CD4-positive, alpha-beta memory T cell (primary cell): ENCODE measurements at regions not wholly inside any gene's neighbourhood (a gene's known extent, or its start where the extent isn't known, plus 50 kb on each side); places are given as distances from the start of the nearest gene placed in this dataset.

Source experiments
- CTCF ChIA-PET: fragments of 350-600 bp; sonication (Branson Sonifier 250); formaldehyde crosslinking; loops from one replicate; lab custom pipeline; 2021; ENCODE audit warnings: inconsistent platforms; ENCODE audit not compliant: partially characterized antibody; lab: Charles Lee
- POLR2A ChIA-PET: fragments of 350-600 bp; sonication (Branson Sonifier 250); formaldehyde crosslinking; loops from one replicate; lab custom pipeline; 2021; ENCODE audit not compliant: partially characterized antibody; lab: Charles Lee
- DNase-seq, 5 donors: peaks; one replicate each; pipeline versions ENCODE4 v3.0.0 to v3.0.0-alpha.2; 2020 to 2022; ENCODE audit warnings: mixed read lengths in 1 of 5
- H3K27ac ChIP-seq: one replicate; pipeline ENCODE4 v1.7.0; 2013; ENCODE audit warnings: low read depth, low read length
- H3K27me3 ChIP-seq: 2 replicates; pipeline ENCODE4 v1.7.0; 2013; ENCODE audit warnings: mild to moderate bottlenecking, low read length, moderate library complexity; ENCODE audit not compliant: insufficient read depth
- H3K36me3 ChIP-seq: 2 replicates; pipeline ENCODE4 v1.7.0; 2013; ENCODE audit warnings: mild to moderate bottlenecking, low read length, moderate library complexity; ENCODE audit not compliant: insufficient read depth
- H3K4me1 ChIP-seq: 2 replicates; pipeline ENCODE4 v1.7.0; 2013; ENCODE audit warnings: mild to moderate bottlenecking, low read length, moderate library complexity; ENCODE audit not compliant: insufficient read depth
- H3K4me3 ChIP-seq, 2 donors: one replicate each; pipeline ENCODE4 v1.7.0; 2013; ENCODE audit warnings: low read length in 2 of 2, mild to moderate bottlenecking in 1 of 2
- H3K9me3 ChIP-seq, 2 donors: one replicate each; pipeline ENCODE4 v1.7.0; 2013; ENCODE audit warnings: low read length in 2 of 2, control low read depth in 1 of 2; ENCODE audit not compliant: control insufficient read depth in 1 of 2
- H3K27ac Mint-ChIP-seq, 7 donors: one replicate each; pipeline ENCODE4 v1.8.0; 2020 to 2021; ENCODE audit warnings: mixed read lengths in 7 of 7, mild to moderate bottlenecking in 6 of 7, inconsistent platforms in 3 of 7, moderate library complexity in 3 of 7
- H3K27me3 Mint-ChIP-seq, 2 donors: one replicate each; pipeline ENCODE4 v1.8.0; 2020 to 2021; ENCODE audit warnings: mixed read lengths in 2 of 2
- H3K36me3 Mint-ChIP-seq, 2 donors: one replicate each; pipeline ENCODE4 v1.8.0; 2020 to 2021; ENCODE audit warnings: mixed read lengths in 2 of 2, inconsistent platforms in 1 of 2, mild to moderate bottlenecking in 1 of 2
- H3K4me1 Mint-ChIP-seq, 4 donors: one replicate each; pipeline ENCODE4 v1.8.0; 2020 to 2021; ENCODE audit warnings: mixed read lengths in 4 of 4, mild to moderate bottlenecking in 1 of 4
- H3K4me3 Mint-ChIP-seq, 8 donors: one replicate each; pipeline ENCODE4 v1.8.0; 2020 to 2021; ENCODE audit warnings: mixed read lengths in 8 of 8, mild to moderate bottlenecking in 7 of 8, moderate library complexity in 6 of 8, inconsistent platforms in 3 of 8
- H3K9me3 Mint-ChIP-seq, 8 donors: one replicate each; pipeline ENCODE4 v1.8.0; 2020 to 2021; ENCODE audit warnings: mixed read lengths in 8 of 8, mild to moderate bottlenecking in 5 of 8, inconsistent platforms in 3 of 8, moderate library complexity in 1 of 8
- intact Hi-C: fragments of 100-400 bp; cut with micrococcal nuclease; formaldehyde crosslinking; loops from one replicate; pipeline ENCODE4 v1.15.1; 2023

DNA sequence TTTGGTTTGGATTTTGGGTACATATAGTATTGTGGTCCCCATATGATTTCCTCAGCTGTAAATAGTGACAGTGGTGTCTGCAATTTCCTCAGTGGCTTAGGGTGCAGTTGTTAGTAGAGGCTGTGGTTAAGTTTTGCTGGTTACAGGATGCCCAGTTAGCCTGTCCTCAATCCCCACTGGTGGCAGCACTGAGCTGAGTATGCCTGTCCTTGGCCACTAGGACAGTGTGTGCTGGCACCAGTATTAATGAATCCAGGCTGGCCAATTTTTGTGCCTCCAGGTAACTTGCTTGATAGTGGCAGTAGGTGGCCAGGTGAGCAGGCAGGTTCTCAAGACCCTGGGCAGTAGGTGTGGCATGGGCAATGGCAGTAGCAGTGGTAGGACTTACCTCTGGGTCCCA lies 973.1 kb downstream of the TMEM182 start:
- H3K27ac Mint-ChIP-seq, result no peak overlapping the region
- H3K27me3 Mint-ChIP-seq, result no peaks in the 10 kb centered on the region
- Histone ChIP-seq H3K27ac (no peak overlapping the region), H3K9me3 (peaks cover 0 to 11% of the 10 kb centered on the region in 2 donors), H3K4me1 (no peaks in the 10 kb centered on the region), H3K27me3 (no peaks in the 10 kb centered on the region), H3K4me3 (peak overlapping the region in 1 of 2 donors; percentile 9), H3K36me3 (no peaks in the 10 kb centered on the region)
- no peak overlapping the region for H3K4me3 Mint-ChIP-seq
- no peaks in the 10 kb centered on the region for H3K36me3 Mint-ChIP-seq
- DNase-seq, result no peak
- POLR2A ChIA-PET, result no interaction called here
- CTCF ChIA-PET, result no interaction called here
- peaks cover 2 to 57% (median 32%) of the 10 kb centered on the region in 8 donors for H3K9me3 Mint-ChIP-seq
- intact Hi-C loops, result no loop called here
- no peaks in the 10 kb centered on the region for H3K4me1 Mint-ChIP-seq

DNA sequence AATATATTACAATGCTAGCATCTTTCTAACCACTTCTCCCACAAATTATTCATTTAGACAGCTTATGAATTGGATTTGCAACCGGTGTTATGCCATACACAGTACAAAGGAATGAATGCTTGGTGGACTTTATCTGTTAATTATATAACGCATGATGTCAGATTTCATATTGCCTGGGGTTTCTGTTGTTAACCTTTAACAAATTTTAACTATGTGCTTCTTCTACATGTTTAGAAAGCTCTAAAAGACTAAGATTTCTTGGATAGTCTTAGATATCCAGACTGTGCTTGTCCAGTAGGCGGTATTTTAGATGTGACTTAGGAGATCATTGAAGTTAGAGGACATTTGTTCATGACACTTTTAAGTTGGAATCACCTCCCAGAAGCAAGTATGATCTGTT lies 976.3 kb downstream of the TMEM182 start:
- H3K4me1 ChIP-seq, result no peaks in the 10 kb centered on the region
- ChIA-PET POLR2A (no interaction called here), CTCF (no interaction called here)
- H3K4me3 ChIP-seq, result no peak overlapping the region
- no peaks in the 10 kb centered on the region for H3K36me3 ChIP-seq
- no peak for DNase-seq
- H3K4me1 Mint-ChIP-seq, result no peaks in the 10 kb centered on the region
- H3K27ac Mint-ChIP-seq, result no peak overlapping the region
- H3K9me3 ChIP-seq, result peaks cover 0 to 11% of the 10 kb centered on the region in 2 donors
- H3K9me3 Mint-ChIP-seq, result peaks cover 0 to 39% (median 25%) of the 10 kb centered on the region in 8 donors
- H3K27me3 ChIP-seq, result no peaks in the 10 kb centered on the region
- no peak overlapping the region for H3K4me3 Mint-ChIP-seq
- H3K27me3 Mint-ChIP-seq, result no peaks in the 10 kb centered on the region
- H3K36me3 Mint-ChIP-seq, result no peaks in the 10 kb centered on the region
- no peak overlapping the region for H3K27ac ChIP-seq
- intact Hi-C loops, result no loop called here

DNA sequence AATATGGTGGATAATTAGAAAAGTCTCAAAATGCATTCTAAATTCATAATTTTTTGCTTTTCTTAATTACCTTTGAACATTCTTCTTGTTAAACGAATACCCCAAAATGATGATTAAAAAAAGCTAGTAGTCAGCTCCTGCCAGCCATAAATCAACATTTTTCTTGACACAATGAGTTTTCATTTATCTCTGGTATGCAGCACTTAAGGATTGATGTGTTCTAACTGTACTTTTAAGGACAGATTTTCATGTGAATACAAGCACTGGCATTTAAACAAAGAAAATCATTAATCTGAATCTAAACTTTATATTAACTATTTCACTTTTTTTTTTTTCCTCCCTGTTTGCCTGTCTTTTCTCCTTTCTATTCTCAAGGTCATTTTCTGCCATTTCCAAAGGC lies 976.8 kb downstream of the TMEM182 start:
- intact Hi-C loops, result no loop called here

DNA sequence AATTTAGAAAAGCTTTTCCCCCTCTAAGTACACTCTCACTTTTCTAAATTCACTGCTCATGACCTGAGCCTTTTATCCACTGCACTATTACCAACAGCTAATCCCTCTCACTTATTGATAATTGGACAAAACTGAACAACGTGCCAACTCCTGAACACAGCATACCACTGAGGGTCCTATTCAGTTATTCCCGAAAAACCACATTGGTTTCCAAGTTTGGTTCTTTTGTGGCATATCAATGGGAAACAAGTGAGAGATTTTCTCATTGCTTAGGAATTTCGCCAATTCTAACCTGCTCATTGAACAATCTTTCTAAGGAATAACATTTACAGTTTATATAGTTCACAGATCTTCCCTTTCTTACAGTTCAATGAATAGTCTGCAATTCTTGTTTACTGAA lies 977.4 kb downstream of the TMEM182 start:
- no peak overlapping the region for H3K4me3 ChIP-seq
- H3K9me3 Mint-ChIP-seq, result peaks cover 0 to 33% (median 19%) of the 10 kb centered on the region in 8 donors
- no peaks in the 10 kb centered on the region for H3K4me1 ChIP-seq
- no peak for DNase-seq
- H3K4me3 Mint-ChIP-seq, result peak overlapping the region in 1 of 8 donors; percentile 60
- no peaks in the 10 kb centered on the region for H3K36me3 ChIP-seq
- POLR2A ChIA-PET, result no interaction called here
- H3K27me3 Mint-ChIP-seq, result no peaks in the 10 kb centered on the region
- H3K27ac ChIP-seq, result no peak overlapping the region
- H3K36me3 Mint-ChIP-seq, result no peaks in the 10 kb centered on the region
- CTCF ChIA-PET, result no interaction called here
- no peak overlapping the region for H3K27ac Mint-ChIP-seq
- no peaks in the 10 kb centered on the region for H3K4me1 Mint-ChIP-seq
- intact Hi-C loops, result no loop called here
- H3K9me3 ChIP-seq, result peaks cover 0 to 8% of the 10 kb centered on the region in 2 donors
- no peaks in the 10 kb centered on the region for H3K27me3 ChIP-seq

More for the DNA sequence above, 976.8 kb downstream of the TMEM182 start:
- Mint-ChIP-seq H3K9me3 (peaks cover 0 to 37% (median 21%) of the 10 kb centered on the region in 8 donors), H3K4me3 (no peak overlapping the region), H3K27ac (no peak overlapping the region), H3K4me1 (no peaks in the 10 kb centered on the region), H3K27me3 (no peaks in the 10 kb centered on the region), H3K36me3 (no peaks in the 10 kb centered on the region)
- POLR2A ChIA-PET, result no interaction called here
- H3K9me3 ChIP-seq, result peaks cover 0 to 11% of the 10 kb centered on the region in 2 donors
- CTCF ChIA-PET, result no interaction called here
- no peaks in the 10 kb centered on the region for H3K36me3 ChIP-seq
- H3K27ac ChIP-seq, result no peak overlapping the region
- no peak for DNase-seq
- H3K27me3 ChIP-seq, result no peaks in the 10 kb centered on the region
- H3K4me3 ChIP-seq, result no peak overlapping the region
- no peaks in the 10 kb centered on the region for H3K4me1 ChIP-seq

DNA sequence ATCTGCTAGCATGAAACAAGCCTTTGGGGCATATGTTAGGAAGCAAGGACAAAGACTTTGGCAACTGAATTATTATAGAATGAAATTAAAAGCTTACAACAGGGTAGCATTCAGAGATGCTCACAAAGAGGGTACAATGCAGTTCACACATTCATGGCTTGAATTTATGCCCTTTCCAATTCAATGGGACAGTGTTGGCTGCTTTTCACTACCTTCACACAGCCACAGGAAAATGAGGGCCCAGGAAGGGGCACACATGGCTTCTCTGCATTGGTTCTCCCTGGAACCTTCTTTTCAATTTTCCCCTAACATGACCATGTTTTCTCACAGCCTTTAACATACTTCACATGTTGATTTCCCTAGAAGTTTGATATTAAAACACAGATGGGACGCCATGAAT lies 978.1 kb downstream of the TMEM182 start:
- intact Hi-C loops, result no loop called here
- no peaks in the 10 kb centered on the region for H3K27me3 Mint-ChIP-seq
- no peak overlapping the region for H3K4me3 ChIP-seq
- DNase-seq, result no peak
- H3K36me3 ChIP-seq, result no peaks in the 10 kb centered on the region
- H3K27ac Mint-ChIP-seq, result no peak overlapping the region
- H3K27me3 ChIP-seq, result no peaks in the 10 kb centered on the region
- ChIA-PET POLR2A (no interaction called here), CTCF (no interaction called here)
- no peaks in the 10 kb centered on the region for H3K4me1 Mint-ChIP-seq
- H3K36me3 Mint-ChIP-seq, result no peaks in the 10 kb centered on the region
- peaks cover 0 to 4% of the 10 kb centered on the region in 2 donors for H3K9me3 ChIP-seq
- H3K4me3 Mint-ChIP-seq, result no peak overlapping the region
- peaks cover 0 to 26% (median 14%) of the 10 kb centered on the region in 8 donors for H3K9me3 Mint-ChIP-seq
- no peak overlapping the region for H3K27ac ChIP-seq
- no peaks in the 10 kb centered on the region for H3K4me1 ChIP-seq

DNA sequence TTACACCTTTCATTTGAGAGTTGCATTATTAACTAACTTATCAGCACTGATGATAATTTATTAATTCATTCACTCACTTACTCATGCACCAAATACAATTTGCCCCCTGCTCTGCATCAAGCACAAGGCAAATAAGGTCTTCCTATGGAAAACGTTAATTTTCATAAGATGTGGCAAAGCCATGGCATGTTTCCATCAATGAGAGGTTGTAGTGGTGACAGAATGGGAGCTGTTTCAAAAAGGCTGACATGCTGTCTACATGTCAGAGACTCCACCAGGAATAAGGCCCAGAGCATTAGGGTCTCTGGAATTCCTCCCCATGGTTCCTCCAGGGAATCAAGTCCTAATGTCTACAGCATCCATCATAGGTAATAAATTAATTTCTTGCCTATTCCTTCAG lies 978.8 kb downstream of the TMEM182 start:
- no peak overlapping the region for H3K27ac Mint-ChIP-seq
- peaks cover 0 to 23% (median 12%) of the 10 kb centered on the region in 8 donors for H3K9me3 Mint-ChIP-seq
- Histone ChIP-seq H3K36me3 (no peaks in the 10 kb centered on the region), H3K4me3 (no peak overlapping the region), H3K9me3 (no peaks in the 10 kb centered on the region), H3K27ac (no peak overlapping the region), H3K4me1 (no peaks in the 10 kb centered on the region), H3K27me3 (no peaks in the 10 kb centered on the region)
- no peak overlapping the region for H3K4me3 Mint-ChIP-seq
- intact Hi-C loops, result no loop called here
- H3K36me3 Mint-ChIP-seq, result no peaks in the 10 kb centered on the region
- no peaks in the 10 kb centered on the region for H3K27me3 Mint-ChIP-seq
- no peak for DNase-seq
- CTCF ChIA-PET, result no interaction called here
- POLR2A ChIA-PET, result no interaction called here
- no peaks in the 10 kb centered on the region for H3K4me1 Mint-ChIP-seq

DNA sequence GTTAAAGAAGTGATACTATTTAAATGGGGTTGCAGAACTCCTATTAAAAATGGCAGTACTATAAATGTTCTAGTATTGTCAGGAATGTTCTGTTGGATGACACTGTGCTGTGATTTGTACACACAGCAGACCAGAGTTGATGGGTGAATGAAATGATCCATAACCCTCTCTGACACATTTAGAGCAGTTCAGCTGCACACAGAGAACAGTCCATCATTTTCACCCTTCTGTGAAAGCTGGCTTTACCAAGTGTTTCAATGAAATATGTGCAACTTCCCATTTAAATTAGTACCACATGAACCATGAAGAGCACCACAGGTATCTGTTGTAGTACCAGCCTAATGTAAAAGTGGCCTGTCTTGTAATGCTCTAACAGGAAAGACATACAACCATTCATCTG lies 981.4 kb downstream of the TMEM182 start:
- no peaks in the 10 kb centered on the region for H3K36me3 ChIP-seq
- Mint-ChIP-seq H3K9me3 (peaks cover 3 to 19% (median 6%) of the 10 kb centered on the region in 8 donors), H3K4me3 (no peak overlapping the region), H3K27ac (no peak overlapping the region), H3K27me3 (no peaks in the 10 kb centered on the region), H3K4me1 (no peaks in the 10 kb centered on the region), H3K36me3 (no peaks in the 10 kb centered on the region)
- no peak overlapping the region for H3K27ac ChIP-seq
- no peaks in the 10 kb centered on the region for H3K9me3 ChIP-seq
- DNase-seq, result no peak
- H3K27me3 ChIP-seq, result no peaks in the 10 kb centered on the region
- intact Hi-C loops, result no loop called here
- H3K4me1 ChIP-seq, result no peaks in the 10 kb centered on the region
- no peak overlapping the region for H3K4me3 ChIP-seq
- ChIA-PET POLR2A (no interaction called here), CTCF (no interaction called here)

DNA sequence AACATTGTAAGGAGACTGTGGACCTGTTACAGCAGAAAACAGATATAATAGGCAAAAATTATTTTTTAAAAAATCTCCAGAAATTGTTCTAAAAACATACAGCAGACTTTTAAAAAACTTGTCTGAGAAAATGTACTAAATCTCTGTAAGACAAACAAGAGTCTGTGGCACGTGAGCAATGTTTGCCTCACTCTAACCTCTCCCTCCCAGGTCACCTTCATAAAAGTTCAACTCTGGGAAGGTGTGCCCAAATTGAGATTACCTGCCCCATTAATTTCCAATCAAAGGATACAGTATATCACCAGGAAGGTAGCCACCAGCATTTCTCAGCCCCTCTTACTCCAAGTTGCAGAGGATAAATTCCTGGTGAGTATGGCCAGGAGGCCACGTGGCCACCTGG lies 992.7 kb downstream of the TMEM182 start:
- no peak overlapping the region for H3K27ac ChIP-seq
- intact Hi-C loops, result no loop called here
- DNase-seq, result no peak
- H3K4me1 Mint-ChIP-seq, result no peaks in the 10 kb centered on the region
- H3K4me3 ChIP-seq, result no peak overlapping the region
- CTCF ChIA-PET, result no interaction called here
- H3K27me3 ChIP-seq, result no peaks in the 10 kb centered on the region
- peaks cover 0 to 24% (median 12%) of the 10 kb centered on the region in 8 donors for H3K9me3 Mint-ChIP-seq
- H3K4me3 Mint-ChIP-seq, result no peak overlapping the region
- POLR2A ChIA-PET, result no interaction called here
- no peaks in the 10 kb centered on the region for H3K27me3 Mint-ChIP-seq
- no peaks in the 10 kb centered on the region for H3K9me3 ChIP-seq
- H3K27ac Mint-ChIP-seq, result no peak overlapping the region
- no peaks in the 10 kb centered on the region for H3K4me1 ChIP-seq
- H3K36me3 Mint-ChIP-seq, result no peaks in the 10 kb centered on the region
- H3K36me3 ChIP-seq, result no peaks in the 10 kb centered on the region
